T47D (cell line): ENCODE measurements at regions not wholly inside any gene's neighbourhood (a gene's known extent, or its start where the extent isn't known, plus 50 kb on each side); places are given as distances from the start of the nearest gene placed in this dataset.

Experiments
- DNase-seq, 2 experiments: peaks; one replicate each; pipeline versions ENCODE4 v3.0.0 to v3.0.0-alpha.2; 2011 to 2012; ENCODE audit warnings: low read depth in 1 of 2, low spot score in 1 of 2
- JUND ChIP-seq: IDR thresholded peaks from 2 replicates; pipeline ENCODE4 v1.6.1; 2012; ENCODE audit warnings: low read depth
- in situ Hi-C: cut with HindIII; loops from 2 replicates; pipeline ENCODE4 v1.10.0; 2016; ENCODE audit warnings: low sequenced_read_pairs, low pct_unique_long_range_greater_than_20kb

GRCh38 chr11:109849946-109850345 is 243.2 kb upstream of the ZC3H12C start:
- no peak for TF ChIP-seq JUND
- no peak for DNase-seq
- in situ Hi-C loops = no loop called here

- in situ Hi-C loops = no loop called here
- no peak for TF ChIP-seq JUND
- DNase-seq = no peak
These were observed 241.3 kb upstream of the ZC3H12C start for GRCh38 chr11:109851780-109852390.

- in situ Hi-C loops = no loop called here
- peak; percentile 7 to 79 for DNase-seq
These were observed 239.9 kb upstream of the ZC3H12C start for GRCh38 chr11:109853156-109853776.

GRCh38 chr11:109854731-109855130 is 238.5 kb upstream of the ZC3H12C start:
- no peak for DNase-seq
- no peak for TF ChIP-seq JUND
- in situ Hi-C loops = no loop called here

More at GRCh38 chr11:109853156-109853776, 239.9 kb upstream of the ZC3H12C start:
- no peak for TF ChIP-seq JUND

GRCh38 chr11:109856928-109857327 is 236.3 kb upstream of the ZC3H12C start:
- no peak for TF ChIP-seq JUND
- in situ Hi-C loops = no loop called here
- DNase-seq = no peak

- DNase-seq = no peak
- TF ChIP-seq JUND = no peak
- in situ Hi-C loops = no loop called here
These were observed 235.6 kb upstream of the ZC3H12C start for GRCh38 chr11:109857637-109858036.

- TF ChIP-seq JUND = no peak
- in situ Hi-C loops = no loop called here
- no peak for DNase-seq
These were observed 235.0 kb upstream of the ZC3H12C start for GRCh38 chr11:109858152-109858551.

- DNase-seq = no peak
- in situ Hi-C loops = no loop called here
- no peak for TF ChIP-seq JUND
These were observed 234.0 kb upstream of the ZC3H12C start for GRCh38 chr11:109859045-109859724.

GRCh38 chr11:109862835-109863234 is 230.4 kb upstream of the ZC3H12C start:
- no peak for DNase-seq
- in situ Hi-C loops = no loop called here
- TF ChIP-seq JUND = no peak

GRCh38 chr11:109864151-109864661 is 229.0 kb upstream of the ZC3H12C start:
- TF ChIP-seq JUND = no peak
- no peak for DNase-seq
- in situ Hi-C loops = no loop called here

GRCh38 chr11:109864834-109865547 is 228.2 kb upstream of the ZC3H12C start:
- no peak for DNase-seq
- TF ChIP-seq JUND = no peak
- in situ Hi-C loops = no loop called here

- DNase-seq = peak; percentile 12 to 52
- TF ChIP-seq JUND = no peak
- in situ Hi-C loops = no loop called here
These were observed 227.5 kb upstream of the ZC3H12C start for GRCh38 chr11:109865548-109866186.
